ENCODE measurements at regions not wholly inside any gene's neighbourhood (a gene's known extent, or its start where the extent isn't known, plus 50 kb on each side); places are given as distances from the start of the nearest gene placed in this dataset.
"Not testable (repeated sequence)": the region's sequence is repeated elsewhere in the genome, so short reads cannot be mapped to it uniquely, and the experiment has no call there.

DNA sequence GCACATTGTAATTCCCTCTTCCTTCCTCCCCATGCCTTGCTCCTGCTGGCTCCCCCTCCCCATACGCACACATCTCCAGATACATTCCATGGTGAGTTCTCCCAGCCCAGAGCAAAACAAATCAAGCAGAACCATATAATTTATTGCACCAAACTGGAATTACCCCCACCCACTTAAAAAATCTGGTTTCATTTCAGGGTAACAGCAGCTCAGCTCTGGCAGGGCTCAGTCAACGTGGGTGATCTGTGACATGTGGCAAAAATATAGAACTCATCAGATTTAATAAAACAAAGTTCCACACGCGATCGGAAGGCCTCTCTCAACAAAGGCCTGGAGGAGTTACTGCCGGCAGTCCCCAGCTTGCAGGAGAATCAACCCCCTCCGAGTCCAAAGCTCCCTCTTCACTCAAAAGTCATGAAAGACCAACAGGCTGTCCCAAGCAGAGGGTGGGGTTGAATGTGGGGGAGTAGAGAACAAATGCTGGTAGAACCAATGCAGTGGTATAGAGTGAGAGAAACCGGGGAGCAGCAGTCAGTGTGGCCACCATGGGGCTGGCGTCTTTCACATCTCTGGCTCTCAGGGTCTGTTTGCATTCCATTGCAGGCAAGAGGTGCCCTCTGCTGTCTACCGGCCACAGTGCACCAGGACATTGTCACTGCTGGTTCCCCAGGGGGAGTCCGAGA lies 323.3 kb upstream of the NT5E start:
- DNase-seq, result peak; percentile 28

DNA sequence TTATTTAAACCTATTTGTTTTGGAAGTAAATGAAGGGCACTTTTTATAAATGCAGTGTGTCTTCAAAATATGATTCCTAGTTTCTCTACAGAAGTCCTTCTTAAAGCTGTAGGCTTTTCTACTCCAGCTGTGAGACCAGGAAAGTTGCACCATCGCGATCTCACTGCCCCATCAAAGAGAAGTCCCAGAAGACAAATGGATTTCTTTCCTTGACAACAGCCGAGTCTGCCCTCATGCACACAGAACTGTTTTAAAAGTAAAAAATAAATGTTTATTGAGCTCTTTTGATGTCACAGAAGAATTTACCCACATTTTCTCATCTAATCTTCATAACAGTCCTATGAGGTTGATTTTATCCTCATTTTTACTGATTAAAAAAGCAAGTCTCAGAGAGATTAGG lies 324.4 kb upstream of the NT5E start:
- no peak for DNase-seq

DNA sequence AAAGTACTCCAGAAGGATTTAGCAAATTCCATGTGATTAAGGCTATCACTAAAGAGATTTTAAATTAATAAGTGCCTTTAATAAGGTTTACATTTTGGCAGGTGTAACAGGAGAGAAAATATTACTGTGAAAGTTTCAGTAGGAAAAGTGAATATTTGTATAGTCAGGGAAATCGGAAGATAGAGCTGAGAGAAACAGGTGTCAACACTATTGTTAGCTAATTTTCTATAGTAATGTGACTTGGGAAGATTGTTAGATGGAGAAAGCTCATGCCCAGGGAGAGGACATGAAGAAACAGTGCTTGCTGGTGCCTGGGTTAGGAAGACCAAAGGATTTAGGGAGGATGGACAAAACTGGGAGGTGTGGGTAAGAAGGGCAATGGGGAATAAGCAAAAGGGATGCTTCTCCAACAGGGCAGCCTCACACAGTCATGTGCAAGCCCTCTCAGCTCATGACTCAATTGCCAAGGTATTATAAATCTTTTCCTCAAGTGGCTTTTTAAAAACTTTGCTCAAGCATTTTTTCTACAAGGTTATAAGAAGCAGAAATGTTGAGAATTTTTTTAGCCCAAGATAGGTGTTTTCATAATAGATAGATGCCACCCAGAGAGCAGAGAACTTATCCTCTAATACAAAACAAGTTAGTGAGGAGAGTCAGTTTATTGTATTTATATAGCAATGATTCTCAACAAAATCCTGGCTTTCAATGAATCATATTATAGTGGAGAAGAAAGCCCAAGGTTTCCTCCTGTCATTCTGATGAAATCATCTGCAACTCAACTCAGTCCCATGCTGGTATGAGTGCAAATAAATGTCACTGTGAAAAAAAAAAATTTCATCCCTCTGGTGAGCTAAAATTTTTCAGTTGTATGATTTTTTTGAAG lies 325.2 kb upstream of the NT5E start:
- no peak for DNase-seq

DNA sequence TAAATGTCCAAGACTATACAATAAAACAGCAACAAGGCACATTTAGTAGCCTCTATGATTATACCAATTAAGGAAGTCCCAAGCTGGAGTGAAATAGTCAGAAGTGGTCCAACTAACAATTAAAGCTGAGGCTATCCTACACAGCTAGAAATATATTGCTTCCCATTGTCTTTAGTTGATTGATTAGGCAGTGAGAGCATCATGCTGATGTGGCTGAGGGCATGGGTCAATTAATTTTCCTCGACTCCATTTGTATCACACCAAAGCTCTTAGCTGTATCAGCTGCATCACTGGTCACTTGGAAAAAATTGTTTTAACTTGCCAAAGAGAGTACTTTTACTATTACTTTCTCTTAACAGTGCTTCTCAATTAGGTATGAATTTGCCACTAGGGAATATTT lies 328.7 kb upstream of the NT5E start:
- no peak for DNase-seq

DNA sequence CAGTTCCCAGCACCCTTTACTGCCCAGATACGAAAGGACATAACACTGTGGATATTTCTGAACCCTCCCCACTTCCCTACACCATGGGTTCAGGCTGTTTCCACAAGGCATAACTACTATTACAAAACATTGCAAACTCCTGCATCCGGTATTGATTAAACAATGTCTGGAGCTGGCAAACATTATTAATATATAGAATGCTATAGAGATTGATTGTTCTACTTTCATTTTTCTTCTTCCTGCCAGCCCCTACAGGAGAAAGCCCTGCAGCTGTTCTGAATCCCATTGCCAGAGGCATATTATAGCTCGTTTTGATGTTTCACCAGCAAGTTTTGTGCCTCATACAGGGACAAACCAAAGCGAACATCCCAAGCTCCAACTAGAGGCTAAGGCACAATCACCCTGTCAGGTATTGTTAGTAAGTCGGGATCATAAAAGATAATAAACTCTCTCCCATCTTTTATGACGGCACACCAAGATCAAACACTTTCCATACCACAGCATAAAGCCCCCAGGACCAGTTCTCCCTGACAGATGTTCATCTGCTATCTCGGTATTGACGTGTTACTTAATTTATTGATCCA lies 331.1 kb upstream of the NT5E start:
- DNase-seq, result no peak

DNA sequence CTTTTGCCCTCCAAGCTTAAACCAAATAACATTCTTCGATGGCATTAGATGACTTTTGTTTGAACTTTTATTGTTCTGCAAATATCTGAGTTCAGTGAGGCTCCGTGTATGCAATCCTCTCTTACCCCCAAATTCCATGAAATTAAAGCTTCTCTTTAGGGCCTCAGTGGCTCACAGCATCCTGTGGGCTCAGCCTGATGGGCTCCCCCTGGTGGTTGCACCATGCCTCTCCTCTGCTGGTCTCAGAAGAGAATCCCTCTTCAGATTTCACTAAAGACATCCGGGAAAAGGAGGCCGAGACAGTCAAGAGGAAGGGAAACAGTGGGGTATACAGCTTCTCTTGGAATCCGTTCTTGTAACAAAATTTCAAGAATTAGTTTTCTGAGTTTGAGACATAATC lies 331.6 kb upstream of the NT5E start:
- no peak for DNase-seq

DNA sequence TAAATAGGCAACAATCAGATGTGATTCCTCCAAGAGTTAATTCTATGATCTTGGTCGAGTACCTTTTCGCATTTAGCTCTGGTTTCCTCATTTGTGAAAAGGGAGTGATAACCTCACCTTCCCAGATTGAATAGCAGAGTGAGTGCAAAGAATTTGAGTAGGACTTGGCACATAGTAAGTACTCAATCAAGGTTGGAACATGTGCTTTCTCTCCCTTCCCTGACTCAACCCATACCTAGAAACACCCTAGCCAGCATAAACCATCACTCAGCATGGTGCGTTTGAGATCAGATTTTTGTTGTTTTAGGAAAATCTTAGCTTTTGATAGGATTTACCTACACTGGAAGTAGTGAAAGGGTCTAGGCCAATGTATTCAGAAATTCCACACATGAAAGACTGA lies 333.4 kb upstream of the NT5E start:
- no peak for DNase-seq

DNA sequence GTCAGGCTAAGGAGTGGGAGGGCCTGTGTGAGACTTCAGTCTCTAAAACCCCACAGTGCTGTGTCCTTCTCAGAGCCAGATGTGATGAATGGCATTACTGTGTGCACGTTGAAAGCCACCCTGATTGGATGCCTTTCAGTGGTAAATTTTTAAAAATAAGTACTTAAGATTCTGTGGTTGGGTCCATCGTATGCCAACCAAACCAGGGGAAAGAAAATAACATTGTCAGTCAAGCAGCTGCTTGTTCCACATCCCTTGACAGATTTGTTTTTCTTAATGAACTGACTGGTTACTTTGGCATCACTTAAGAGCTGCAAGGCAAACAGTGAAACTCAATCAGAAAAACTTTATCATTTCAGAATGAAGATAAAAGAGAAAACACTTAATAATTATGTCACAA lies 334.0 kb upstream of the NT5E start:
- no peak for DNase-seq

DNA sequence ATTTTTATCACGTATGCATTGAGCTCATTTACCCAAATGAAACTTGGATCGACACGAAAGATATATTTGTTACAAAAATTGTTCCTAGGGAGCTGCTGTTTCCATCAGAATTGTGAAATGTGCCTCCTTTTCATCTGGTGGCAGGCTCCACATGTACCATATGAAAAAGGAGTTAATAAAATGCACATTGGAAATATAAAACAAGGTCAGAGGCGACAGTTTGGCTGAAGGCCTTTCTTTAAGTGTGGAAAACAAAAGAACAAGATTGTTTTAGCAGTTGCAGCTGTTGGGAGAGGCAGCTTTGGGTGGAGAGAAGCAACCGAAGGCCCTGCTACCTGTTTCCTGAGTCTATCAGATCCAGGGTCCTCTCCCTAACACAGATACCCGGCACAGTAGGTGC lies 334.5 kb upstream of the NT5E start:
- no peak for DNase-seq

DNA sequence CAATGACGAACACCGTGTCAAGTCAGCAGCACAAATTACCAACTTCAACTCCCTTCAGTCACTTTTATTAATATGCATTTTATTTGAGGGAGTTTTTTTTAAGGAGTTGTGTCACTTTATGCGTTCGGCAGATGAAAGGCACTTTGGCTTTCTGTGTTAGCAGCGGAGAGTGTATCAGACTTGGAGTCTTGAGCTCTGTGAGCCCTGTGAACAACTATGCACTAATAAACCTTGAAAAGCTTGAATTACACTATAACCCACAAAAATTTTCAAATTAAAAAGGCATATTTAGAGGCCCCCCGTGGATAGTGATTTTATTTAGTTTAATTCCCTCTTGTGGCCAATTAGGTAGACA lies 335.3 kb upstream of the NT5E start:
- no peak for DNase-seq

DNA sequence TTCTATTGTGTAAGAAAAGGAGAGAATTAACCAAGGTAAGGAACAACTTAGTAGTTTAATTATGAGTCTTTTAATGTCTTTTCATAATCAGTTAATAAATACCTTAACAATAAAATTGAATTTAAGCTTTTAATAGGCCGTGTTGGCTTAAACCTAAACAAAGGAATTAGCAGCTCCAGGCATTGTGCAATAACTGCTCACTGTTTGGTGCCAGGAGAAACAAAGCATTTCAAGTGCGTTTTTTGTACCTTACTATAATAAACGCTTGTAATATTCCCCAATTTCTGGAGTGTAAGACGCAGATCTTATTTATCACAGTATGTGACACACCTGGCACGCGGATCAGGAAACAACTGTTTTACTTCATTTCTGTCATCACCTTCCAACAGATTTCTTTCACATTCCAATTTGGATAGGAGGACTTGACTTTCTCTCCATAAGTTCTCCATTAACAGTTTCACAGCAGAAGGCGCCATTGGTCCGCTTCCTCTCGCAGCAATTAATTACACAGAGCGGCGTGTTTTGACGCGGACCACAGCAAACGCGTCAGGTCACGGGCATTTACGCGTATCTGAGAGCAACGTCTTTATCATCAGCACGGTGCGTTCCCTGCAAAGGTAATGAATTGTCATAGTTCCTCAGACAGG lies 335.8 kb upstream of the NT5E start:
- peak; percentile 49 for DNase-seq

DNA sequence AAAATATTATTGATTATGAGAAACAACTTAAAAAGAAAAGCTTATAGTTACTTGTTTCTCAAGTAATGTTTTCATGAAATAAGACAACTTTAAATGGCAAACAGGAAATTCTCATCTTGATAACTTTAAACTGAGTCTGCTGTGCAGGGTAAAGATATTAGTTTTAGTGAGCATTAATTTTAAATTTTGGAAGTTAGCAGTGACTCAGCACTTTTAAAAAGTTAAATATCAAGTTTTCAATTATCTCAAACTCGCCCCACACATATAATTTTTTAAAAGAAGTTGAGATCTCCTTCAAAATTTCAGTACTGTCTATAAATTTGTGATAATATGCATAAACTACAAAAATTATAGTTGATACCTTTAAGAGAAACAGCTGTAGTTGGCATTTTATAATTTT lies 337.3 kb upstream of the NT5E start:
- no peak for DNase-seq

DNA sequence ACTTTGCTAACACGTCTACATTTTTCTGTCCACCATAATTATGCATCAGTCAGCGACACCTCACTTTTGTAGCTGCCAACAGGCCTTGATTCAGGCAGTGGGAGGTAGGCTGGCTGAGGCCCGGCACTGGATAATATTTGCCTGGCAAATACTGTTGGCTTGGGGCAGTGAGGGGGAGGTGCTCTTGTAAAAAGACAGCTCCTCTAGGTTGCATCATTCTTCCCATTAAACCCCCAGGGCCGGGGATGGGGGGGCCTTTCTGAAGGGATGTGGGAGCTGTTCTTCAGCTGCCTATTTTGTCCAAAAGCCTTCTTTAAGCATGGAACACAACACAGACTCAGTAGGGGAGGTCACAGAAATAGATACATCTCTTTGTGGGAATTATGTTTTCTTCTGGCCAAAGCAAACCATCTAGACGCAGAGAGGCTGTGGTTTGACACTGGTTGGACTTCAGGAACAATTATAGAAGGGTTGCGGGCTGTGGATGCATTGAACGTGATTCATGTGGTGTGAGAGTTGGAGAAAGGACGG lies 338.3 kb upstream of the NT5E start:
- no peak for DNase-seq

DNA sequence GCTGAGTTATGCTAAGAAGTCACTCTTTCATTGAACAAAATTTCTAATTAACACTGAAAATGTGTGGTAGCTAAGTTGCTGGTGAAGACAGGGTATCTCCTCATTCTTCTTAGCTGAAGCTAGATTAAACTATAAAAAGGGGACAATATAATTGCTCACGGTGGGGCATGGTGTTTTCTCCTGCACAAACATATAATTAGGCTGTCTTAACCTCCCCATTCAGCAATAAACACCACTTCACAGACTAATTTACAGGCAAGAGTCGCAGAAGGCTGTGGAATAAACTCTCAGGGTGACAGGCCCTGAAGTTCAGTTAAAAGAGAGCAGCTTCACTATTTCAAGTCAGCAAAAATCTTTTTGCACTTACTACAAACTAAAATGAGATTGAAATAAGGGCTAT lies 338.9 kb upstream of the NT5E start:
- peak; percentile 43 for DNase-seq

DNA sequence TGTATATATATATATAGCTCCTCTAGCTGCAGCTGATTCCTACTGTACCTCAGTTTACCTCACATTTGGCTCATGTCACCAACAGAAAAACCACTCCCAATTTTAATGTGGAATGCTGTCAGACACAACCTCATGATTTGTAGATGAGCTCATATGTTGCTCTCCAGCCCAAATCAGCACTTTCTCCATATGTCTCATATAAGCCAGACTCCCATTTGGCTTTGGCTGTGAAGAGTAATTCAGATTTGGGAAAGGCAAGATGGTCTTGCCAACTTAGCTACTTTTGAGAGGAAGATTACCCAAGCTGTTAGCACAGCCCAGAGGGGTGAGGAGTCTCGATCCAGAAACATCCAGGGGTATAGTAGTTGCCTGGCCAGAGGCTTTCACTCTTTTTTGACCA lies 342.2 kb upstream of the NT5E start:
- DNase-seq, result no peak

DNA sequence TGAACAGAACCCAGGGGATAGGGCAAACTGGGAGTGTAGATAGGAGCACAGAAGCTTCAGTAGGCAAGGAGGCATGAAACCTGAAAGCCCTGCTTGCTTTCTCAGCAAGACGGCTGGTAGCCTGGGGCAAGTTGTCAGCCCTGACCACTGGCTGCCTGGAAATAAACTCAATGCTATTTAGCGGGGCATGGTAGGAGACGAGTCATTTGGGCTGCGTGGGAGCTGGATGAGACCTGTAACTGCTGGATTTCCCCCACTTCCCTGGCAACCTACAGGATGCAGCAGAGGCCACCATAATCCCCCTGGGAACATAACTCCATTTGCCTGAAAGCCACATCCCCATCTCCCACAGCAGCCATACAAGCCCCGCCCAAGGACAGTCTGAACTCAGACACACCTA lies 332.6 kb upstream of the TBX18 start:
- no peak for DNase-seq

DNA sequence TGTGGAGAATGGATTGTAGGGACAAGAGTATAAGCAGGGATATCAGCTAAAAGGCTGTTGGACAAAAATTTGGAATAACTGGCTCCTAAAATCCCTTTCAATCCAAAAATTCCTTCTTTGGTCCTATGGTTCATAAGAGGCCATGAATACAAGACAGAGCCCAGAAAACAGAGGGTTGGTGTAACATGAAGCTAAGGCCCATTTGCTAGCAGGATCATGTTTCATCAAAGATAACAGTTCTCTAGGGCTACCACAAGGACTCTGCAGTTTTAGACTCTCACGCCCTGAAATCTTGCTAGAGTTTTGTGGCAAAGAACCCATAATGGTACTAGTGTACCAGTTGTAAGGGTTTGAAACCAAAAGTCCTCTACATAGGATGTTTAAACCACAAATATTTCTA lies 327.8 kb upstream of the TBX18 start:
- no peak for DNase-seq

DNA sequence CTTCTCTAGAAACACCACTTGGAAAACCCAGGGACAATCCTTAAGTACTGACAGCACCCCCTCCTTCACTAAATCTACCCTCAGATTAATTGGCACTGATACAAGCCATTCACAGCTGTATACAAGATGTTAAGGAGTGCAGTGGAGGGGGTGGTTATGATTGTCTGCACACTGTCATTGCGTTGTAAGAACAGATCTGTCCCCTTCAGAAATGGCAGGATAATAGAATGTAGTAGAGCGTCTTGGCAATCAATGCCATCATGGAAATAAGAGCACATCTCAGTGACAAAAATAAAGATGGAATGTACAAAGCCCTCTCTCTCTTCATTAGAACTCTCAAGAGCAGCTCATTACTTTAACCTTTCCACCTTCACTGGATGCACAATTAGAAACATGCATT lies 324.9 kb upstream of the TBX18 start:
- no peak for DNase-seq

DNA sequence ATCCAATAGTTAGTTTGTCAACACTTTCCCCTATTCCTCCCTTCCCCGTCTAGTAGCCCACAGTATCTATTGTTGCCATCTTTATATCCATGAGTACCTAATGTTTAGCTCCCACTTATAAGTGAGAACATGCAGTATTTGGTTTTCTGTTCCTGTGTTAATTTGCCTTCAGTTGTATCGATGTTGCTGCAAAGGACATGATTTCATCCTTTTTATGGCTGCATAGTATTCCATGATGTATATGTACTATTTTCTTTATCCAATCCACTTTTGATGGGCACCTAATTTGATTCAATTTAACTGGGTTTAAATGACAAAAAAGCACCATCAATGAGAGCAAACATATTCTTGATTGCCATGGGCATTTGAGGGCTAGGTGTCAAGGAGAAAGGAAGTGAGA lies 321.5 kb upstream of the TBX18 start:
- no peak for DNase-seq

DNA sequence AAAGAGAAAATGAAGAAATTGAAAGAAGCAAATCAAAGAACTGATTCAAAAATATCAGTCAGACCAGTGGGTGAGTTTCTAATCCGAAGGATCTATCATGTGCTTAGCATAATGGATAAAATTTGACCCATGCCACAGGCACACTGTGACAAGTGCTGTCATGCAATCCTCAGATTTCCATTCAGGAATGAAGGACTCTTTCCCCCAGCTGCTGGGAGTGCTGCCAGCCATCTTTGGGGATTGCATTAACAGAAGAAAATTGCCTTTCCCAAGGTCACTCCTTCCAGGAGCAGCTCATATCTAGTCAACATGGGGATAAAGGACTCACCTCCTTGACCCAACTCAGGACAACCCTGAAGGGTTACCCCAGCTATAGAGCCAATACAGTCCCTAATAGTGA lies 316.7 kb upstream of the TBX18 start:
- no peak for DNase-seq

DNA sequence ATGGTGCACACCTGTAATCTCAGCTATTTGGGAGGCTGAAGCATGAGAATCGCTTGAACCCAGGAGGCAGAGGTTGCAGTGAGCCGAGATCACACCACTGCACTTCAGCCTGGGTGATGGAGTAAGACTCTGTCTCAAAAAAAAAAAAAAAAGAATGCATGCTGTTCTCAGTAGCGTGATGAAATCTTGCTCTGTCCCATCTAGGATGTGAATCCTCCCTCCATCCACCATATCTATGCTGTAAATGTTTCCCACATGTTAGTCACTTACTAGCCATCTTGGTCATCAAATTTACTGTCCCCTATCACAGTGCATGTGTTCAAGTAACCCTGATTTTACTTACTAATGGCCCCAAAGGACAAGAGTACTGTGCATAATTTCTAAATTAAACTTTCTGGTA lies 315.4 kb upstream of the TBX18 start:
- no peak for DNase-seq

DNA sequence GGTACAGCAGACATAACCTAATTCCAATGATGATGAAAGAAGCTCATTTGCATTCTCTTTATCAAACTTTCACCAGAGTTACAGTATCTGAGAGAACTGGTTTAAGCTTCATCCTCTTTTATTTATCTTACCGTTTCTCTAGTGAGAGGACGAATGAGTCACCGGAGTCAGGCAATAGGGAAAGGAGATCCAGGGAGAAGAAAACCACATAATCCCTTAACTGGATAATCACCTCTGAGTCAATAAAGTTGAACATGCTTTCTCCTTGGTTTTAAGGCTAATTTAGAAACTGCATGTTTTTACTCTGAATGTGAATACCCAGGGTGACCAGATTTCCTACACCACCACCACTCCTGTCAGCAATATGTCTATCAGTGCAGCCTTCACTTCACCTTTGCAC lies 313.7 kb upstream of the TBX18 start:
- no peak for DNase-seq

DNA sequence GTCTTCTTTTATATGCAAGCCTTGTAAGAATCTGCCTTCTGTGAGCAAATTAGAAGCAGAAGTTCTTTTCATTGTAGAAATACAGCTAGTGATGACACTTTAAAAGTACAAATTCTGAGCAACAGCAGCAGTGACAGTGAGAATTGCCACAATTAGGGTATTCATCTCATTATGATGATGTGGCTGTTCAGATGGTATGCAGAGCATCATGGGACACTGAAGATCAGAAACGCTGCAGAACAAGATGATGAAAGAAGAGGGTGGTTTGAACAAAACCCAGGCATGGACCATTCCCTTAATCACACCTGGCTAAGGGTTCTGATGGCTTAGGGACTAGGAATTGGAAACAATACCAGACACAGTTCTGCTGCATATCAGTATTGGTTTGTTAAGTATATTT lies 312.7 kb upstream of the TBX18 start:
- DNase-seq, result no peak

DNA sequence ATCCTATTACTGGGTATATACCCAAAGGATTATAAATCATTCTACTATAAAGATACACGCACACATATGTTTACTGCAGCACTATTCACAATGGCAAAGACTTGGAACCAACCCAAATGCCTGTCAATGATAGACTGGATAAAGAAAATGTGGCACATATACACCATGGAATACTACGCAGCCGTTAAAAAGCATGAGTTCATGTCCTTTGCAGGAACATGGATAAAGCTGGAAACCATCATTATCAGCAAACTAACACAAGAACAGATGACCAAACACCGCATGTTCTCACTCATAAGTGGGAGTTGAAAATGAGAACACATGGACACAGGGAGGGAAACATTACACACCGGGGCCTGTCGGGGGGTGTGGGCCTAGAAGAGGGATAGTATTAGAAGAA lies 307.4 kb upstream of the TBX18 start:
- DNase-seq, result not testable (repeated sequence)

Data from NCI-H1105 treated with DMSO at 0.1 percent for 48 hours (cell line).